ENCODE measurements at regions not wholly inside any gene's neighbourhood (a gene's known extent, or its start where the extent isn't known, plus 50 kb on each side); places are given as distances from the start of the nearest gene placed in this dataset.

DNA sequence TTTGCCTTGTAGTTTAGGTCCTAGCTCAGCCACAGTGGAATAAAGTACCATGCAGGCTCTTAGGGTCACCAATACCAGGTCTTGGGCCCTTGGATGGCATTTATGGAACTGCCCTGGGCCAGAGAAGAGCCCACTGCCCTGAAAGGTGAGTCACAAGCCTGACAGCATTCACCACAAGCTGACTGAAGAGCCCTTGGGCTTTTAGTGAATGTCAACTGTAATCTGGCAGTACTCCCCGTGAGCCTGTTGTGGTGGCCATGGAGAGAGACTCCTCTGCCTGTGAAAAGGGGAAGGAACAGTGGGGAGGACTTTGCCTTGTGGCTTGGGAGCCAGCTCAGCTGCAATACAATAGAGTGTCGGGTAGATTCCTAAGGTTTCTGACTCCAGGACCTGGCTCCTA lies 1389.7 kb downstream of the DSC3 start:
- TF ChIP-seq GATA2 (IDR thresholded peaks at IDR 0.05; ENCODE audit: low read depth, low read length): no peak
- TF ChIP-seq GATA3 (IDR thresholded peaks at IDR 0.05; ENCODE audit: low read depth, low read length): no peak

All from SH-SY5Y (cell line).